ENCODE measurements at regions not wholly inside any gene's neighbourhood (a gene's known extent, or its start where the extent isn't known, plus 50 kb on each side); places are given as distances from the start of the nearest gene placed in this dataset.

GRCh38 chr3:170723241-170723640, 137.4 kb upstream of the SLC7A14 start:
- Histone ChIP-seq H3K4me2 (replicated peaks; ENCODE audit: extremely low read depth, low read length, poor library complexity, severe bottlenecking) (no peak overlapping the region), H3K9ac (ENCODE audit: insufficient read depth, low read length, poor library complexity, severe bottlenecking) (no peak overlapping the region), H3K27me3 (ENCODE audit: control insufficient read depth in 2 of 2, insufficient read depth in 2 of 2, low read length in 2 of 2) (no peaks in the 10 kb centered on the region), H3K79me2 (ENCODE audit: insufficient read depth, low read length) (no peaks in the 10 kb centered on the region), H3K4me1 (ENCODE audit: control insufficient read depth in 1 of 2, insufficient read depth in 2 of 2, low read length in 2 of 2) (peaks cover 8 to 10% of the 10 kb centered on the region in 2 donors), H4K20me1 (ENCODE audit: insufficient read depth, low read length) (no peaks in the 10 kb centered on the region), H3K27ac (ENCODE audit: low read depth in 1 of 2, low read length in 2 of 2) (no peak overlapping the region), H3K9me3 (replicated peaks in 1 of 2; ENCODE audit: control insufficient read depth in 1 of 2, insufficient read depth in 1 of 2, low read length in 2 of 2) (no peaks in the 10 kb centered on the region), H3K4me3 (replicated peaks in 1 of 3; ENCODE audit: low read depth in 2 of 3, low read length in 3 of 3) (no peak overlapping the region), H2AFZ (ENCODE audit: insufficient read depth, low read depth, low read length, poor library complexity, severe bottlenecking) (no peak overlapping the region), H3K36me3 (replicated peaks in 1 of 2; ENCODE audit: control insufficient read depth in 1 of 2, insufficient read depth in 2 of 2, low read length in 2 of 2) (no peaks in the 10 kb centered on the region)
- no peak overlapping the region for H3K27ac Mint-ChIP-seq
- intact Hi-C loops (cut with micrococcal nuclease), result no loop called here
- no peak for TF ChIP-seq CTCF (IDR thresholded peaks at IDR 0.05)
- no peaks in the 10 kb centered on the region for H3K27me3 Mint-ChIP-seq (ENCODE audit: low read depth in 3 of 3)
- H3K4me1 Mint-ChIP-seq, result peaks cover 14% of the 10 kb centered on the region
- H3K9me3 Mint-ChIP-seq, result peaks cover 0 to 5% (median 0%) of the 10 kb centered on the region in 7 donors
- no peak for DNase-seq
- no peaks in the 10 kb centered on the region for H3K36me3 Mint-ChIP-seq
- WGBS (ENCODE audit: insufficient coverage), result no CpG with 5 or more reads among the region's 1 CpG
- no peak overlapping the region for H3K4me3 Mint-ChIP-seq

- no peak for TF ChIP-seq CTCF (IDR thresholded peaks at IDR 0.05)
- Mint-ChIP-seq H3K27ac (no peak overlapping the region), H3K9me3 (peaks cover 0 to 5% (median 3%) of the 10 kb centered on the region in 7 donors), H3K4me3 (no peak overlapping the region), H3K36me3 (no peaks in the 10 kb centered on the region), H3K4me1 (peaks cover 14% of the 10 kb centered on the region), H3K27me3 (ENCODE audit: low read depth in 3 of 3) (peaks cover 0 to 3% (median 2%) of the 10 kb centered on the region in 3 donors)
- H3K4me3 ChIP-seq (replicated peaks in 1 of 3; ENCODE audit: low read depth in 2 of 3, low read length in 3 of 3), result no peak overlapping the region
- no peaks in the 10 kb centered on the region for H3K27me3 ChIP-seq (ENCODE audit: control insufficient read depth in 2 of 2, insufficient read depth in 2 of 2, low read length in 2 of 2)
- intact Hi-C loops (cut with micrococcal nuclease), result no loop called here
- H3K27ac ChIP-seq (ENCODE audit: low read depth in 1 of 2, low read length in 2 of 2), result no peak overlapping the region
- DNase-seq, result no peak
- H3K9me3 ChIP-seq (replicated peaks in 1 of 2; ENCODE audit: control insufficient read depth in 1 of 2, insufficient read depth in 1 of 2, low read length in 2 of 2), result no peaks in the 10 kb centered on the region
- H2AFZ ChIP-seq (ENCODE audit: insufficient read depth, low read depth, low read length, poor library complexity, severe bottlenecking), result no peak overlapping the region
- H3K79me2 ChIP-seq (ENCODE audit: insufficient read depth, low read length), result no peaks in the 10 kb centered on the region
- no peak overlapping the region for H3K9ac ChIP-seq (ENCODE audit: insufficient read depth, low read length, poor library complexity, severe bottlenecking)
- H4K20me1 ChIP-seq (ENCODE audit: insufficient read depth, low read length), result no peaks in the 10 kb centered on the region
- H3K4me1 ChIP-seq (ENCODE audit: control insufficient read depth in 1 of 2, insufficient read depth in 2 of 2, low read length in 2 of 2), result peaks cover 5 to 8% of the 10 kb centered on the region in 2 donors
- no peak overlapping the region for H3K4me2 ChIP-seq (replicated peaks; ENCODE audit: extremely low read depth, low read length, poor library complexity, severe bottlenecking)
- no peaks in the 10 kb centered on the region for H3K36me3 ChIP-seq (replicated peaks in 1 of 2; ENCODE audit: control insufficient read depth in 1 of 2, insufficient read depth in 2 of 2, low read length in 2 of 2)
Observed at GRCh38 chr3:170721563-170721962, 135.7 kb upstream of the SLC7A14 start.
